GM23338 (cell line): ENCODE measurements at regions not wholly inside any gene's neighbourhood (a gene's known extent, or its start where the extent isn't known, plus 50 kb on each side); places are given as distances from the start of the nearest gene placed in this dataset.

Experiments
- CTCF ChIP-seq, 2 experiments: fragments of 200-600 bp in 1 of 2; sonication (generic) in 1 of 2; conservative IDR thresholded peaks; 2 replicates each; pipeline versions ENCODE4 v1.5.1 to v1.6.1; 2016 to 2017; ENCODE audit warnings: antibody characterized with exemption in 2 of 2, low read depth in 2 of 2, mild to moderate bottlenecking in 2 of 2, moderate library complexity in 1 of 2
- EZH2 ChIP-seq: fragments of 200-600 bp; sonication (generic); IDR thresholded peaks from one replicate; pipeline ENCODE4 v1.8.0; 2017; ENCODE audit warnings: antibody characterized with exemption, mild to moderate bottlenecking, low read depth; ENCODE audit not compliant: unreplicated experiment
- JUNB ChIP-seq: IDR thresholded peaks from one replicate; pipeline ENCODE4 v1.6.1; 2016; ENCODE audit warnings: antibody characterized with exemption; ENCODE audit not compliant: unreplicated experiment
- REST ChIP-seq: IDR thresholded peaks from one replicate; pipeline ENCODE4 v1.6.1; 2018; ENCODE audit warnings: antibody characterized with exemption; ENCODE audit not compliant: unreplicated experiment
- STAT1 ChIP-seq: IDR thresholded peaks from one replicate; pipeline ENCODE4 v1.6.1; 2016; ENCODE audit warnings: antibody characterized with exemption; ENCODE audit not compliant: unreplicated experiment
- ZNF462 ChIP-seq: fragments of 250-450 bp; sonication (Bioruptor Pico); IDR thresholded peaks from 2 replicates; pipeline ENCODE4 v1.5.0; 2020; ENCODE audit warnings: mild to moderate bottlenecking, moderate library complexity

- TF ChIP-seq ZNF462 (CRISPR knock-in tag) (no peak), JUNB (no peak), STAT1 (no peak), EZH2 (no peak), CTCF (conservative IDR thresholded peaks at IDR 0.05; ENCODE audit: low read depth in 2 of 2) (no peak), REST (no peak)
Measured at GRCh38 chr1:88371436-88372023, 312.5 kb upstream of the PKN2 start (continued).
